B cell (primary cell): ENCODE measurements at regions not wholly inside any gene's neighbourhood (a gene's known extent, or its start where the extent isn't known, plus 50 kb on each side); places are given as distances from the start of the nearest gene placed in this dataset.

Source experiments
- ATAC-seq: fragments of 200-7000 bp; cut with Tn5 transposase; one replicate; pipeline ENCODE4 v1.10.0; 2021; ENCODE audit warnings: low read depth, mild to moderate bottlenecking, moderate number of reproducible peaks, moderate library complexity
- CTCF ChIA-PET: fragments of 350-600 bp; sonication (Branson Sonifier 250); formaldehyde crosslinking; loops from one replicate; lab custom pipeline; 2021; ENCODE audit warnings: antibody characterized with exemption, inconsistent platforms; lab: Charles Lee
- POLR2A ChIA-PET: fragments of 350-600 bp; sonication (Branson Sonifier 250); formaldehyde crosslinking; loops from one replicate; lab custom pipeline; 2021; ENCODE audit warnings: antibody characterized with exemption; lab: Charles Lee
- DNase-seq: peaks from one replicate; pipeline ENCODE4 v3.0.0; 2013
- H2AFZ ChIP-seq: 2 replicates; pipeline ENCODE4 v1.6.1; 2012; ENCODE audit warnings: mild to moderate bottlenecking, low read depth, low read length; ENCODE audit not compliant: insufficient read depth, poor library complexity, severe bottlenecking
- H3K27ac ChIP-seq, 2 donors: 1 replicate in 1 of 2; 2 replicates in 1 of 2; pipeline ENCODE4 v1.5.1; 2012 to 2013; ENCODE audit warnings: low read length in 2 of 2, mild to moderate bottlenecking in 2 of 2, moderate library complexity in 1 of 2
- H3K27me3 ChIP-seq, 4 experiments: fragments of 200-600 bp in 1 of 4; sonication (generic) in 1 of 4; replicated peaks in 1 of 4; 1 replicate in 2 of 4; 2 replicates in 2 of 4; pipeline versions ENCODE4 v1.6.1 to v1.7.0; 2013 to 2016; ENCODE audit warnings: low read length in 3 of 4, mild to moderate bottlenecking in 2 of 4, mixed read lengths in 1 of 4, moderate library complexity in 1 of 4; ENCODE audit not compliant: insufficient read depth in 4 of 4, control insufficient read depth in 3 of 4; ENCODE audit errors: control extremely low read depth in 1 of 4
- H3K36me3 ChIP-seq, 2 experiments: replicated peaks in 1 of 2; 1 replicate in 1 of 2; 2 replicates in 1 of 2; pipeline versions ENCODE4 v1.6.1 to v1.7.1; 2013; ENCODE audit warnings: low read length in 1 of 2; ENCODE audit not compliant: insufficient read depth in 2 of 2, control insufficient read depth in 1 of 2; ENCODE audit errors: control extremely low read depth in 1 of 2, extremely low read depth in 1 of 2
- H3K4me1 ChIP-seq, 2 donors: fragments of 200-600 bp in 1 of 2; sonication (generic) in 1 of 2; 1 replicate in 1 of 2; 2 replicates in 1 of 2; pipeline versions ENCODE4 v1.5.1 to v1.6.1; 2013 to 2017; ENCODE audit warnings: low read length in 2 of 2; ENCODE audit not compliant: control insufficient read depth in 2 of 2, insufficient read depth in 2 of 2
- H3K4me2 ChIP-seq: replicated peaks from 2 replicates; pipeline ENCODE3; 2012; ENCODE audit warnings: mild to moderate bottlenecking, low read depth, low read length; ENCODE audit not compliant: poor library complexity, severe bottlenecking
- H3K4me3 ChIP-seq, 5 experiments: fragments of 200-600 bp in 1 of 5; sonication (generic) in 1 of 5; 1 replicate in 3 of 5; 2 replicates in 2 of 5; pipeline versions ENCODE4 v1.5.1 to v1.7.0; 2011 to 2016; ENCODE audit warnings: low read length in 4 of 5, mild to moderate bottlenecking in 4 of 5, low read depth in 2 of 5, control low read depth in 1 of 5, moderate library complexity in 1 of 5; ENCODE audit not compliant: insufficient read depth in 1 of 5; ENCODE audit errors: control extremely low read depth in 1 of 5, extremely low read depth in 1 of 5
- H3K79me2 ChIP-seq: fragments of 200-600 bp; sonication (generic); one replicate; pipeline ENCODE4 v1.6.0; 2016; ENCODE audit warnings: low read length; ENCODE audit not compliant: control insufficient read depth, insufficient read depth
- H3K9ac ChIP-seq: fragments of 200-600 bp; sonication (generic); 2 replicates; pipeline ENCODE4 v1.6.1; 2017; ENCODE audit warnings: mild to moderate bottlenecking, low read length, moderate library complexity
- H3K9me3 ChIP-seq, 3 donors: one replicate each; pipeline versions ENCODE4 v1.6.1 to v1.7.1; 2013; ENCODE audit warnings: low read length in 2 of 3; ENCODE audit not compliant: control insufficient read depth in 2 of 3, insufficient read depth in 1 of 3; ENCODE audit errors: control extremely low read depth in 1 of 3
- H4K20me1 ChIP-seq: 2 replicates; pipeline ENCODE4 v1.6.0; 2012; ENCODE audit warnings: mild to moderate bottlenecking, low read length; ENCODE audit not compliant: insufficient read depth, control insufficient read depth, poor library complexity, severe bottlenecking
- H3K27ac Mint-ChIP-seq: one replicate; pipeline ENCODE4 v1.8.0; 2021; ENCODE audit warnings: mixed read lengths
- H3K27me3 Mint-ChIP-seq: one replicate; pipeline ENCODE4 v1.8.0; 2021; ENCODE audit warnings: mixed read lengths
- H3K4me1 Mint-ChIP-seq: one replicate; pipeline ENCODE4 v1.8.0; 2021; ENCODE audit warnings: mixed read lengths
- H3K4me3 Mint-ChIP-seq: one replicate; pipeline ENCODE4 v1.8.0; 2021; ENCODE audit warnings: mixed read lengths
- H3K9me3 Mint-ChIP-seq: one replicate; pipeline ENCODE4 v1.8.0; 2022; ENCODE audit warnings: mixed read lengths; ENCODE audit not compliant: insufficient read depth
- EZH2 ChIP-seq: IDR thresholded peaks from 2 replicates; pipeline ENCODE4 v1.6.1; 2012; ENCODE audit warnings: borderline replicate concordance, low read depth, mild to moderate bottlenecking, moderate library complexity, low read length; ENCODE audit not compliant: insufficient read depth, poor library complexity, severe bottlenecking
- WGBS: methylation state at CpG from one replicate; pipeline ENCODE4 v1.1.5; 2013; ENCODE audit warnings: missing lambda C conversion rate; ENCODE audit not compliant: insufficient coverage; 5-methylcytosine and 5-hydroxymethylcytosine counted together
- intact Hi-C: fragments of 100-400 bp; cut with micrococcal nuclease; formaldehyde crosslinking; loops from one replicate; pipeline ENCODE4 v1.10.0; 2022
- TF ChIP-seq, protein P1 (sequence below): fragments of 200-600 bp; IDR thresholded peaks from one replicate; pipeline ENCODE4 v1.8.0; 2022; ENCODE audit warnings: antibody characterized with exemption, mild to moderate bottlenecking

DNA sequence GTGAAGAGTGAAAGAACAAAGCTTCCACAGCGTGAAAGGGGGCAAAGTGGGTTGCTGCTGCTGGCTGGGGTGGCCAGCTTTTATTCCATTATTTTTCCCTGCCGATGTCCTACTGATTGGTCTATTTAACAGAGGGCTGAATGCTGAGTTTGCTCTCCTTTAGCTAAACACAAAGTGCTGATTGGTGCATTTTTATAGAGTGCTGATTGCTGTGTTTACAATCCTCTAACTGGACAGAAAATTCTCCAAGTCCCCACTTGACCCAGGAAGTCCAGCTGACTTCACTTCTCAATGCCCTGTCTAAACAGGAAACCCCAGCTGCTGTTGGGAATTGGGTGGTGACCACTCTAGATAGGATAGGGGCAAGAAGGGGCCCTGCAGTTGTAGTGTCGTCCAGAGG lies 335.6 kb upstream of the RBMY1B start:
- Mint-ChIP-seq H3K4me3 (no peak overlapping the region), H3K9me3 (no peaks in the 10 kb centered on the region), H3K27me3 (no peaks in the 10 kb centered on the region), H3K27ac (no peak overlapping the region), H3K4me1 (peaks cover 6% of the 10 kb centered on the region)
- no peak overlapping the region for H3K4me2 ChIP-seq
- intact Hi-C loops, result no loop called here
- CTCF ChIA-PET, result no interaction called here
- H3K9ac ChIP-seq, result no peak overlapping the region
- H3K79me2 ChIP-seq, result no peaks in the 10 kb centered on the region
- POLR2A ChIA-PET, result no interaction called here
- no peaks in the 10 kb centered on the region for H4K20me1 ChIP-seq
- peaks cover 0 to 3% (median 0%) of the 10 kb centered on the region in 3 donors for H3K9me3 ChIP-seq
- H3K27me3 ChIP-seq, result no peaks in the 10 kb centered on the region
- H3K27ac ChIP-seq, result no peak overlapping the region
- TF ChIP-seq EZH2, result no peak
- TF ChIP-seq, protein P1, sequence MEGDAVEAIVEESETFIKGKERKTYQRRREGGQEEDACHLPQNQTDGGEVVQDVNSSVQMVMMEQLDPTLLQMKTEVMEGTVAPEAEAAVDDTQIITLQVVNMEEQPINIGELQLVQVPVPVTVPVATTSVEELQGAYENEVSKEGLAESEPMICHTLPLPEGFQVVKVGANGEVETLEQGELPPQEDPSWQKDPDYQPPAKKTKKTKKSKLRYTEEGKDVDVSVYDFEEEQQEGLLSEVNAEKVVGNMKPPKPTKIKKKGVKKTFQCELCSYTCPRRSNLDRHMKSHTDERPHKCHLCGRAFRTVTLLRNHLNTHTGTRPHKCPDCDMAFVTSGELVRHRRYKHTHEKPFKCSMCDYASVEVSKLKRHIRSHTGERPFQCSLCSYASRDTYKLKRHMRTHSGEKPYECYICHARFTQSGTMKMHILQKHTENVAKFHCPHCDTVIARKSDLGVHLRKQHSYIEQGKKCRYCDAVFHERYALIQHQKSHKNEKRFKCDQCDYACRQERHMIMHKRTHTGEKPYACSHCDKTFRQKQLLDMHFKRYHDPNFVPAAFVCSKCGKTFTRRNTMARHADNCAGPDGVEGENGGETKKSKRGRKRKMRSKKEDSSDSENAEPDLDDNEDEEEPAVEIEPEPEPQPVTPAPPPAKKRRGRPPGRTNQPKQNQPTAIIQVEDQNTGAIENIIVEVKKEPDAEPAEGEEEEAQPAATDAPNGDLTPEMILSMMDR, result no peak
- H3K36me3 ChIP-seq, result no peaks in the 10 kb centered on the region
- H3K4me3 ChIP-seq, result no peak overlapping the region
- no CpG with 5 or more reads among the region's 3 CpGs for WGBS
- DNase-seq (no peak), ATAC-seq (no peak)
- H3K4me1 ChIP-seq, result no peaks in the 10 kb centered on the region
- H2AFZ ChIP-seq, result no peak overlapping the region

DNA sequence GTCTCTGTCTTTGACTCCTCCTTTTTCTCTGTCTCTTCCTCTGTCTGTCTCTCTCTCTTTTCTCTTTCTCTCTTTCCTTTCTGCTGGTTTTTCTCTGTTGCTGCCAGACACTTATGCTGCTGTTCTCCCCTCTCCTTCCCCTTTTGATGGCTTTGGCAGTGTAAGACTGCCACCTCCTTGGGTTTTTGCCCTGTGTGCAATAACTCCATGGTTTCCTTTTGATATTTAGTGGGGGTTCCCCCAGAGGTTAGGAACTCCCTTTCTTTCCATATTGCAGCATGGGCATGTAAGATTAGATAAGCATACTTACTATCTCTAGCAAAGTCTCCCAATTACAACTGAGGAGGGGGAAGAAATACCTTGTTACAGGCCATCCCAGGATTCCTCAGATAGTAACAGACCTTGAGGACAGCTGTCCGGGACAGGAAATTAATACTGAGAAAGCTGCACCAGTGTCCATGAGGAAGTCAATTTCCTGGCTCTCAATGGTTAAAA lies 333.8 kb upstream of the RBMY1B start:
- Mint-ChIP-seq H3K27ac (no peak overlapping the region), H3K27me3 (no peaks in the 10 kb centered on the region), H3K9me3 (no peaks in the 10 kb centered on the region), H3K4me3 (no peak overlapping the region), H3K4me1 (peaks cover 10% of the 10 kb centered on the region)
- no peak overlapping the region for H3K9ac ChIP-seq
- no CpG with 5 or more reads among the region's 1 CpG for WGBS
- no peak overlapping the region for H3K4me3 ChIP-seq
- no peaks in the 10 kb centered on the region for H4K20me1 ChIP-seq
- H2AFZ ChIP-seq, result no peak overlapping the region
- H3K27me3 ChIP-seq, result no peaks in the 10 kb centered on the region
- DNase-seq, result no peak
- ChIA-PET CTCF (no interaction called here), POLR2A (no interaction called here)
- no peak overlapping the region for H3K27ac ChIP-seq
- no peak for ATAC-seq
- no peaks in the 10 kb centered on the region for H3K79me2 ChIP-seq
- intact Hi-C loops, result no loop called here
- no peak for TF ChIP-seq EZH2
- TF ChIP-seq, protein P1, result no peak
- no peaks in the 10 kb centered on the region for H3K4me1 ChIP-seq
- H3K9me3 ChIP-seq, result no peaks in the 10 kb centered on the region
- no peaks in the 10 kb centered on the region for H3K36me3 ChIP-seq
- no peak overlapping the region for H3K4me2 ChIP-seq
